HEK293 (cell line): ENCODE measurements at regions not wholly inside any gene's neighbourhood (a gene's known extent, or its start where the extent isn't known, plus 50 kb on each side); places are given as distances from the start of the nearest gene placed in this dataset.
A peak's percentile ranks its signal among the peaks of the same experiment; 100 is the strongest.

Source experiments
- KLF1 ChIP-seq: fragments of 450-650 bp; formaldehyde crosslinking; IDR thresholded peaks from 2 replicates; pipeline ENCODE4 v1.5.1; 2016; ENCODE audit warnings: missing biosample characterization, missing genetic modification characterization
- KLF7 ChIP-seq: fragments of 450-650 bp; formaldehyde crosslinking; IDR thresholded peaks from 2 replicates; pipeline ENCODE4 v1.5.1; 2016; ENCODE audit warnings: missing biosample characterization, missing genetic modification characterization, borderline replicate concordance
- PRDM10 ChIP-seq: fragments of 450-650 bp; formaldehyde crosslinking; IDR thresholded peaks from 2 replicates; pipeline ENCODE4 v1.5.1; 2016; ENCODE audit warnings: missing biosample characterization, missing genetic modification characterization
- PRDM2 ChIP-seq: fragments of 450-650 bp; formaldehyde crosslinking; IDR thresholded peaks from 2 replicates; pipeline ENCODE4 v1.5.1; 2016; ENCODE audit warnings: missing biosample characterization, missing genetic modification characterization, borderline replicate concordance
- PRDM4 ChIP-seq: fragments of 450-650 bp; formaldehyde crosslinking; IDR thresholded peaks from 2 replicates; pipeline ENCODE4 v1.5.1; 2017; ENCODE audit warnings: missing biosample characterization, missing genetic modification characterization
- ZBTB1 ChIP-seq: fragments of 450-650 bp; formaldehyde crosslinking; IDR thresholded peaks from 2 replicates; pipeline ENCODE4 v1.5.1; 2016; ENCODE audit warnings: missing biosample characterization, missing genetic modification characterization
- ZBTB20 ChIP-seq: fragments of 450-650 bp; formaldehyde crosslinking; IDR thresholded peaks from 2 replicates; pipeline ENCODE4 v1.5.1; 2016; ENCODE audit warnings: missing biosample characterization, missing genetic modification characterization
- ZBTB26 ChIP-seq: fragments of 450-650 bp; formaldehyde crosslinking; optimal IDR thresholded peaks from 2 replicates; pipeline ENCODE3; 2016; ENCODE audit warnings: missing biosample characterization, mild to moderate bottlenecking, missing genetic modification characterization
- ZNF148 ChIP-seq: fragments of 450-650 bp; formaldehyde crosslinking; IDR thresholded peaks from 2 replicates; pipeline ENCODE4 v1.5.0; 2017; ENCODE audit warnings: missing biosample characterization, missing genetic modification characterization, borderline replicate concordance
- ZNF266 ChIP-seq: fragments of 450-650 bp; formaldehyde crosslinking; IDR thresholded peaks from 2 replicates; pipeline ENCODE4 v1.5.1; 2016; ENCODE audit warnings: missing biosample characterization, missing genetic modification characterization, low read depth
- ZNF416 ChIP-seq: fragments of 450-650 bp; formaldehyde crosslinking; IDR thresholded peaks from 2 replicates; pipeline ENCODE4 v1.5.1; 2016; ENCODE audit warnings: missing biosample characterization, missing genetic modification characterization
- ZNF513 ChIP-seq: fragments of 450-650 bp; IDR thresholded peaks from 2 replicates; pipeline ENCODE4 v1.5.1; 2018; ENCODE audit warnings: missing biosample characterization, missing genetic modification characterization
- ZNF544 ChIP-seq: fragments of 450-650 bp; formaldehyde crosslinking; IDR thresholded peaks from 2 replicates; pipeline ENCODE4 v1.5.0; 2017; ENCODE audit warnings: missing biosample characterization, missing genetic modification characterization
- ZNF558 ChIP-seq: fragments of 450-650 bp; formaldehyde crosslinking; IDR thresholded peaks from 2 replicates; pipeline ENCODE4 v1.5.1; 2016; ENCODE audit warnings: missing biosample characterization, missing genetic modification characterization
- ZNF658 ChIP-seq: fragments of 450-650 bp; formaldehyde crosslinking; IDR thresholded peaks from 2 replicates; pipeline ENCODE4; 2016; ENCODE audit warnings: missing biosample characterization, missing genetic modification characterization
- ZSCAN4 ChIP-seq: fragments of 450-650 bp; formaldehyde crosslinking; IDR thresholded peaks from 2 replicates; pipeline ENCODE4 v1.5.1; 2017; ENCODE audit warnings: missing biosample characterization, missing genetic modification characterization
- ZSCAN5A ChIP-seq: fragments of 450-650 bp; formaldehyde crosslinking; IDR thresholded peaks from 2 replicates; pipeline ENCODE4 v1.5.1; 2016; ENCODE audit warnings: missing biosample characterization, missing genetic modification characterization

- TF ChIP-seq PRDM2 (tag by site-specific recombination) (no peak), ZBTB26 (no peak), ZNF148 (tag by site-specific recombination) (no peak), ZNF416 (tag by site-specific recombination) (no peak), ZSCAN5A (tag by site-specific recombination) (no peak), PRDM10 (tag by site-specific recombination) (no peak), KLF7 (no peak; the same call in 1 of the 2 replicates), ZNF544 (no peak), ZSCAN4 (tag by site-specific recombination) (no peak), ZBTB1 (tag by site-specific recombination) (0 out of 2 replicates have a peak, but pooled peaks have one; percentile 10), PRDM4 (peak; percentile 83), ZNF513 (tag by site-specific recombination) (no peak), ZNF558 (tag by site-specific recombination) (no peak), ZNF266 (tag by site-specific recombination) (no peak), KLF1 (tag by site-specific recombination) (no peak), ZNF658 (tag by site-specific recombination) (no peak), ZBTB20 (no peak)
Measured at GRCh38 chrX:55151199-55151598, 62.4 kb downstream of the PAGE2 start (continued).
